Coronary artery (tissue), 2 donors: ENCODE measurements at regions not wholly inside any gene's neighbourhood (a gene's known extent, or its start where the extent isn't known, plus 50 kb on each side); places are given as distances from the start of the nearest gene placed in this dataset.

Source experiments
- DNase-seq: peaks from one replicate; pipeline ENCODE4 v3.0.0-alpha.2; 2017; ENCODE audit warnings: low spot score
- H3K27ac ChIP-seq, 2 donors: fragments of 200-600 bp; sonication (generic); one replicate each; pipeline ENCODE4 v1.5.1; 2016 to 2019
- H3K4me3 ChIP-seq: fragments of 200-600 bp; sonication (generic); 2 replicates; pipeline ENCODE4 v1.5.1; 2016; ENCODE audit warnings: mild to moderate bottlenecking, moderate library complexity
- CTCF ChIP-seq: fragments of 200-600 bp; sonication (generic); IDR thresholded peaks from one replicate; pipeline ENCODE4 v1.5.1; 2019; ENCODE audit warnings: antibody characterized with exemption

- Histone ChIP-seq H3K27ac (no peak overlapping the region), H3K4me3 (no peak overlapping the region)
- DNase-seq, result no peak
- no peak for TF ChIP-seq CTCF
Measured at GRCh38 chr2:49225126-49225525, 70.8 kb upstream of the FSHR start.

- no peak for DNase-seq
- TF ChIP-seq CTCF, result no peak
Measured at GRCh38 chr2:49224426-49225010, 70.2 kb upstream of the FSHR start.

GRCh38 chr2:49222975-49223528 lies 68.7 kb upstream of the FSHR start:
- no peak for TF ChIP-seq CTCF
- no peak overlapping the region for H3K4me3 ChIP-seq
- no peak overlapping the region for H3K27ac ChIP-seq
- no peak for DNase-seq

More at GRCh38 chr2:49224426-49225010, 70.2 kb upstream of the FSHR start:
- peak overlapping the region in 1 of 2 donors; percentile 35 for H3K27ac ChIP-seq
- no peak overlapping the region for H3K4me3 ChIP-seq

- no peak overlapping the region for H3K4me3 ChIP-seq
- TF ChIP-seq CTCF, result no peak
- H3K27ac ChIP-seq, result no peak overlapping the region
- DNase-seq, result no peak
Measured at GRCh38 chr2:49219741-49220140, 65.4 kb upstream of the FSHR start.

GRCh38 chr2:49210191-49210590 lies 55.9 kb upstream of the FSHR start:
- Histone ChIP-seq H3K27ac (no peak overlapping the region), H3K4me3 (no peak overlapping the region)
- no peak for DNase-seq
- no peak for TF ChIP-seq CTCF

GRCh38 chr2:49207204-49207603 lies 52.9 kb upstream of the FSHR start:
- Histone ChIP-seq H3K4me3 (no peak overlapping the region), H3K27ac (no peak overlapping the region)
- no peak for TF ChIP-seq CTCF
- no peak for DNase-seq
